Vagina (tissue), 2 donors: ENCODE measurements at regions not wholly inside any gene's neighbourhood (a gene's known extent, or its start where the extent isn't known, plus 50 kb on each side); places are given as distances from the start of the nearest gene placed in this dataset.

Experiments
- DNase-seq, 2 donors: peaks; one replicate each; pipeline ENCODE4 v3.0.0-alpha.2; 2017; ENCODE audit errors: extremely low spot score in 2 of 2
- H3K27ac ChIP-seq: fragments of 200-600 bp; sonication (generic); one replicate; pipeline ENCODE4 v1.5.1; 2019
- H3K27me3 ChIP-seq: fragments of 200-600 bp; sonication (generic); one replicate; pipeline ENCODE4 v1.5.1; 2019
- H3K36me3 ChIP-seq, 2 donors: fragments of 200-600 bp; sonication (generic); one replicate each; pipeline ENCODE4 v1.5.1; 2017 to 2019
- H3K4me1 ChIP-seq: fragments of 200-600 bp; sonication (generic); one replicate; pipeline ENCODE4 v1.5.1; 2019
- H3K4me3 ChIP-seq, 2 donors: fragments of 200-600 bp; sonication (generic); 1 replicate in 1 of 2; 2 replicates in 1 of 2; pipeline ENCODE4 v1.5.1; 2016 to 2019
- H3K9me3 ChIP-seq: fragments of 200-600 bp; sonication (generic); one replicate; pipeline ENCODE4 v1.5.1; 2019
- POLR2A ChIP-seq, 2 donors: fragments of 450-650 bp; IDR thresholded peaks; one replicate each; pipeline ENCODE4 v1.6.1; 2017; ENCODE audit warnings: antibody characterized with exemption in 2 of 2, mild to moderate bottlenecking in 2 of 2, moderate library complexity in 2 of 2
- POLR2AphosphoS5 ChIP-seq, 2 donors: sonication (generic); formaldehyde crosslinking; IDR thresholded peaks; one replicate each; pipeline ENCODE4 v1.9.0; 2017; ENCODE audit warnings: antibody characterized with exemption in 2 of 2, mild to moderate bottlenecking in 2 of 2, low read depth in 1 of 2; ENCODE audit not compliant: insufficient read depth in 1 of 2
- intact Hi-C: fragments of 100-400 bp; cut with DNase I; formaldehyde crosslinking; loops from one replicate; pipeline ENCODE4 v1.15.1; 2023
- TF ChIP-seq, protein P1 (sequence below), 3 experiments: fragments of 450-650 bp in 2 of 3; fragments of 200-600 bp in 1 of 3; sonication (generic) in 1 of 3; IDR thresholded peaks; one replicate each; pipeline ENCODE4 v1.5.1; 2017 to 2019; ENCODE audit warnings: antibody characterized with exemption in 3 of 3, mild to moderate bottlenecking in 2 of 3, moderate library complexity in 2 of 3

DNA sequence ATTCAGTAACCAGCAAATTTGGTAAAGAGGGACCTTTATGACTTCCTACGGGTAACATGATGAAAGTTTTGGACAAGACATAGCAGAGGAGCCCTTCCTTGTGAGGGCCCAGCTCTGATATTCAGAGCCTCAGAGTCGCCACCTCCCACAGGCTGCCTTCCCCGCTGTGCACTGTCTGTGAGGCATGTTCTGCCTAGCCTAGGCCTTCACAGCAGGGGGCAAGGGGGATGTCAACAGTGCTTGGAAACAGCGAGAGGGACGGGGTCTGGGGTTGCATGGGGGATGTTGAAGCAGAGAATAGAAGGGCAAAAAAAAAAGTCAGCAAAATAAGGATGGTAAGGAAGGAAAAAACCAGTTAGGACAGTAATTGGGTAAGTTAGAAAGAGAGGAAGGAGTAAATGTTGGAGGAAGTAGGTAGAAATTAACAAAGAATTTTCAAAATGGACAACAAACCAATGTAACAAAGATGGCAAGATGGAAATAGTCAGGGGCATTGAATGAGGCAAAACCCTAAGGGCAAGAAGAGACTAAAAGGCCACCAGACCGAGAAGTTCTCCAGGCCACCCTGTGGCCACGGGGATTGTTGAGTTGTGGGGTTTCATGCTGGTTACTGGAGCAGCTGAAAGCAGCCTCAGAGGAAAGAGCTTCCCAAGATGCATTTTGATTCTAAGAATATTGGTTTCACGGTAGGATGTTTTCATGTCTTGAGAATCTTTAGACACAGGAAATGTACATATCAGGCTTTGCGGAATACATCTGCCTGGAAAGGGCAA lies 139.8 kb downstream of the LY86 start:
- no peak overlapping the region for H3K4me3 ChIP-seq
- TF ChIP-seq POLR2A (IDR thresholded peaks at IDR 0.05) (no peak), POLR2AphosphoS5 (IDR thresholded peaks at IDR 0.05; ENCODE audit: insufficient read depth in 1 of 2, low read depth in 1 of 2) (no peak)
- TF ChIP-seq, protein P1, sequence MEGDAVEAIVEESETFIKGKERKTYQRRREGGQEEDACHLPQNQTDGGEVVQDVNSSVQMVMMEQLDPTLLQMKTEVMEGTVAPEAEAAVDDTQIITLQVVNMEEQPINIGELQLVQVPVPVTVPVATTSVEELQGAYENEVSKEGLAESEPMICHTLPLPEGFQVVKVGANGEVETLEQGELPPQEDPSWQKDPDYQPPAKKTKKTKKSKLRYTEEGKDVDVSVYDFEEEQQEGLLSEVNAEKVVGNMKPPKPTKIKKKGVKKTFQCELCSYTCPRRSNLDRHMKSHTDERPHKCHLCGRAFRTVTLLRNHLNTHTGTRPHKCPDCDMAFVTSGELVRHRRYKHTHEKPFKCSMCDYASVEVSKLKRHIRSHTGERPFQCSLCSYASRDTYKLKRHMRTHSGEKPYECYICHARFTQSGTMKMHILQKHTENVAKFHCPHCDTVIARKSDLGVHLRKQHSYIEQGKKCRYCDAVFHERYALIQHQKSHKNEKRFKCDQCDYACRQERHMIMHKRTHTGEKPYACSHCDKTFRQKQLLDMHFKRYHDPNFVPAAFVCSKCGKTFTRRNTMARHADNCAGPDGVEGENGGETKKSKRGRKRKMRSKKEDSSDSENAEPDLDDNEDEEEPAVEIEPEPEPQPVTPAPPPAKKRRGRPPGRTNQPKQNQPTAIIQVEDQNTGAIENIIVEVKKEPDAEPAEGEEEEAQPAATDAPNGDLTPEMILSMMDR (IDR thresholded peaks at IDR 0.05) = no peak
- intact Hi-C loops = loop anchor here (10.0 kb wide), 1 partner anchor 506 kb away; no protein-coding TSS in a partner anchor

DNA sequence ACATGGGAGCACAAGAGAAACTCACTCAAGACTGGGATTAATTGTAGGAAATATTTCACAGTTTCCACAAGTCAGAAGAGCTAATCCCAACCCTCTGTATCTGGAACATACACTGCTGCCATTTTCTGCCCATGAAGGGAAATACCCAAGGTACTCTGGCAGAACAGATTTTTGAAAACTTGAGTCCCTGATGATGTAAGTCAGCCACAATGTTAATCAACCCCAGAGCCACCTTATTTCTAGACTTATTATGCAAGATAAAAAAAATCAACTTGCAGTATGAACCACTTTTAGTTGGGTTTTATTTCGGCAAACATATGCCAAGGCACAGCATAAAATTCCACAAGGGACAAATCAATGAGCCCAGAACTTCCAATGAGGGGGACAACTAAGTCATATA lies 141.5 kb downstream of the LY86 start:
- Histone ChIP-seq H3K9me3 (no peaks in the 10 kb centered on the region), H3K27ac (no peak overlapping the region), H3K27me3 (no peaks in the 10 kb centered on the region), H3K36me3 (no peaks in the 10 kb centered on the region), H3K4me1 (peaks cover 9% of the 10 kb centered on the region), H3K4me3 (no peak overlapping the region)
- DNase-seq = no peak
- intact Hi-C loops = loop anchor here (10.0 kb wide), 1 partner anchor 505 kb away; no protein-coding TSS in a partner anchor
- no peak for TF ChIP-seq POLR2AphosphoS5 (IDR thresholded peaks at IDR 0.05; ENCODE audit: insufficient read depth in 1 of 2, low read depth in 1 of 2)
- TF ChIP-seq, protein P1 (IDR thresholded peaks at IDR 0.05) = no peak

More for the DNA sequence above, 139.8 kb downstream of the LY86 start:
- DNase-seq = no peak
- Histone ChIP-seq H3K9me3 (no peaks in the 10 kb centered on the region), H3K27ac (no peak overlapping the region), H3K4me1 (peaks cover 19% of the 10 kb centered on the region), H3K27me3 (no peaks in the 10 kb centered on the region), H3K36me3 (no peaks in the 10 kb centered on the region)

DNA sequence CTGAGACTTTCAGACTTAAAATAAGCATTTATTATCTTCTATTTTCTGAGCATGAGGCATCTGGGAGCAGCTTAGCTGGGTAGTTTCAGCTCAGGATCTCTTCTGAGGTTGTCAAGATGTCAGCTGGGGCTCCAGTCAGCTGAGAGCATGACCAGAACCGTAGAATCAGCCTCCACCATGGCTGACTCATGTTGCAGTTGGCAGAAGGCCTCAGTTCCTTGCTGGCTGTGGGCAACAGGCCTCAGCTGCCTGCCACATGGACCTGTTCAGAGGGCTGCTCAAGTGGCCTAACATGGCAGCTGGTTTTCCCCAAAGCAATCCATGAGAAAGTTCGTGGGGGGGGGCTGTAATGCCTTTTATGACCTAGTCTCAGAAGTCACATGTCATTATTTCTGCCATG lies 142.3 kb downstream of the LY86 start:
- no peaks in the 10 kb centered on the region for H3K27me3 ChIP-seq
- no peaks in the 10 kb centered on the region for H3K9me3 ChIP-seq
- no peak overlapping the region for H3K27ac ChIP-seq
- TF ChIP-seq POLR2AphosphoS5 (IDR thresholded peaks at IDR 0.05; ENCODE audit: insufficient read depth in 1 of 2, low read depth in 1 of 2) = no peak
- TF ChIP-seq, protein P1 (IDR thresholded peaks at IDR 0.05) = no peak
- TF ChIP-seq POLR2A (IDR thresholded peaks at IDR 0.05) = no peak
- intact Hi-C loops = no loop called here
- H3K36me3 ChIP-seq = no peaks in the 10 kb centered on the region
- no peak overlapping the region for H3K4me3 ChIP-seq
- DNase-seq = no peak
- peaks cover under 1% of the 10 kb centered on the region for H3K4me1 ChIP-seq

GRCh38 chr6:6734479-6735465 lies 146.3 kb downstream of the LY86 start:
- no peak for TF ChIP-seq POLR2A (IDR thresholded peaks at IDR 0.05)
- intact Hi-C loops = no loop called here

GRCh38 chr6:6736791-6737654 lies 148.5 kb downstream of the LY86 start:
- H3K36me3 ChIP-seq = no peaks in the 10 kb centered on the region
- peak overlapping the region; percentile 30 to 42 for H3K4me3 ChIP-seq
- peak overlapping the region; percentile 44 for H3K27ac ChIP-seq
- no peaks in the 10 kb centered on the region for H3K9me3 ChIP-seq
- intact Hi-C loops = no loop called here
- H3K27me3 ChIP-seq = no peaks in the 10 kb centered on the region
- DNase-seq = no peak
- peaks cover 7% of the 10 kb centered on the region for H3K4me1 ChIP-seq
- TF ChIP-seq POLR2A (IDR thresholded peaks at IDR 0.05) (no peak), POLR2AphosphoS5 (IDR thresholded peaks at IDR 0.05; ENCODE audit: insufficient read depth in 1 of 2, low read depth in 1 of 2) (peak in 1 of 2 donors; percentile 81)

More at GRCh38 chr6:6734479-6735465, 146.3 kb downstream of the LY86 start:
- peaks cover 7% of the 10 kb centered on the region for H3K4me1 ChIP-seq
- no peaks in the 10 kb centered on the region for H3K27me3 ChIP-seq
- no peak overlapping the region for H3K4me3 ChIP-seq
- no peaks in the 10 kb centered on the region for H3K9me3 ChIP-seq
- no peak overlapping the region for H3K27ac ChIP-seq
- no peaks in the 10 kb centered on the region for H3K36me3 ChIP-seq
- DNase-seq = no peak
